Immature natural killer cell (primary cell): ENCODE measurements at regions not wholly inside any gene's neighbourhood (a gene's known extent, or its start where the extent isn't known, plus 50 kb on each side); places are given as distances from the start of the nearest gene placed in this dataset.
"Not testable (repeated sequence)": the region's sequence is repeated elsewhere in the genome, so short reads cannot be mapped to it uniquely, and the experiment has no call there.

Experiments
- DNase-seq, 3 donors: peaks; one replicate each; pipeline ENCODE4 v3.0.0; 2022; ENCODE audit warnings: mixed read lengths in 1 of 3
- H3K27ac Mint-ChIP-seq, 6 donors: one replicate each; pipeline ENCODE4 v1.8.0; 2020; ENCODE audit warnings: mixed read lengths in 6 of 6, mild to moderate bottlenecking in 5 of 6, inconsistent platforms in 4 of 6, moderate library complexity in 3 of 6
- H3K27me3 Mint-ChIP-seq, 3 donors: one replicate each; pipeline ENCODE4 v1.8.0; 2020 to 2021; ENCODE audit warnings: low read depth in 3 of 3, mild to moderate bottlenecking in 3 of 3, mixed read lengths in 3 of 3, moderate library complexity in 3 of 3, inconsistent platforms in 1 of 3
- H3K36me3 Mint-ChIP-seq, 3 donors: one replicate each; pipeline ENCODE4 v1.8.0; 2020; ENCODE audit warnings: mixed read lengths in 3 of 3, inconsistent platforms in 2 of 3, mild to moderate bottlenecking in 2 of 3
- H3K4me1 Mint-ChIP-seq, 2 donors: one replicate each; pipeline ENCODE4 v1.8.0; 2020; ENCODE audit warnings: inconsistent platforms in 2 of 2, mild to moderate bottlenecking in 2 of 2, mixed read lengths in 2 of 2, moderate library complexity in 1 of 2
- H3K4me3 Mint-ChIP-seq, 5 donors: one replicate each; pipeline ENCODE4 v1.8.0; 2020; ENCODE audit warnings: mild to moderate bottlenecking in 5 of 5, mixed read lengths in 5 of 5, inconsistent platforms in 3 of 5, moderate library complexity in 3 of 5
- H3K9me3 Mint-ChIP-seq, 6 donors: one replicate each; pipeline ENCODE4 v1.8.0; 2020; ENCODE audit warnings: mild to moderate bottlenecking in 6 of 6, mixed read lengths in 6 of 6, inconsistent platforms in 4 of 6, moderate library complexity in 3 of 6

- Mint-ChIP-seq H3K4me1 (no peaks in the 10 kb centered on the region), H3K36me3 (no peaks in the 10 kb centered on the region), H3K27me3 (peaks cover 0 to 15% (median 3%) of the 10 kb centered on the region in 3 donors), H3K27ac (no peak overlapping the region), H3K4me3 (no peak overlapping the region), H3K9me3 (peaks cover 0 to 4% (median 0%) of the 10 kb centered on the region in 6 donors)
- no peak for DNase-seq
Observed at GRCh38 chr9:71514344-71514975, 253.9 kb downstream of the CEMIP2 start.

- DNase-seq, result no peak
- H3K36me3 Mint-ChIP-seq, result no peaks in the 10 kb centered on the region
- H3K4me1 Mint-ChIP-seq, result no peaks in the 10 kb centered on the region
- peaks cover 0 to 2% (median 0%) of the 10 kb centered on the region in 3 donors for H3K27me3 Mint-ChIP-seq
- no peak overlapping the region for H3K4me3 Mint-ChIP-seq
- no peak overlapping the region for H3K27ac Mint-ChIP-seq
- H3K9me3 Mint-ChIP-seq, result no peaks in the 10 kb centered on the region
Observed at GRCh38 chr9:71509054-71509453, 259.3 kb downstream of the CEMIP2 start.

GRCh38 chr9:71508141-71508540 lies 260.2 kb downstream of the CEMIP2 start:
- not testable (repeated sequence) for DNase-seq, H3K9me3 Mint-ChIP-seq, H3K36me3 Mint-ChIP-seq, H3K4me3 Mint-ChIP-seq, H3K27ac Mint-ChIP-seq, H3K27me3 Mint-ChIP-seq, H3K4me1 Mint-ChIP-seq

- Mint-ChIP-seq H3K9me3 (no peaks in the 10 kb centered on the region), H3K36me3 (no peaks in the 10 kb centered on the region), H3K27ac (no peak overlapping the region), H3K4me1 (no peaks in the 10 kb centered on the region), H3K4me3 (no peak overlapping the region), H3K27me3 (peaks cover 0 to 5% (median under 1%) of the 10 kb centered on the region in 3 donors)
- DNase-seq, result no peak
Observed at GRCh38 chr9:71506821-71507220, 261.5 kb downstream of the CEMIP2 start.

GRCh38 chr9:71504636-71505035 lies 263.7 kb downstream of the CEMIP2 start:
- Mint-ChIP-seq H3K27me3 (peaks cover 0 to 6% (median 4%) of the 10 kb centered on the region in 3 donors), H3K4me3 (no peak overlapping the region), H3K36me3 (no peaks in the 10 kb centered on the region), H3K9me3 (no peaks in the 10 kb centered on the region), H3K4me1 (no peaks in the 10 kb centered on the region), H3K27ac (no peak overlapping the region)
- no peak for DNase-seq

GRCh38 chr9:71498691-71499090 lies 269.6 kb downstream of the CEMIP2 start:
- DNase-seq, result no peak
- H3K36me3 Mint-ChIP-seq, result no peaks in the 10 kb centered on the region
- no peak overlapping the region for H3K4me3 Mint-ChIP-seq
- H3K27me3 Mint-ChIP-seq, result peaks cover 4 to 7% (median 6%) of the 10 kb centered on the region in 3 donors
- H3K27ac Mint-ChIP-seq, result no peak overlapping the region
- peaks cover 0 to 6% (median 4%) of the 10 kb centered on the region in 6 donors for H3K9me3 Mint-ChIP-seq
- no peaks in the 10 kb centered on the region for H3K4me1 Mint-ChIP-seq

GRCh38 chr9:71490810-71491209 lies 277.5 kb downstream of the CEMIP2 start:
- H3K27ac Mint-ChIP-seq, result no peak overlapping the region
- H3K27me3 Mint-ChIP-seq, result peaks cover 1 to 10% (median 3%) of the 10 kb centered on the region in 3 donors
- no peak for DNase-seq
- H3K9me3 Mint-ChIP-seq, result peaks cover 0 to 6% (median 0%) of the 10 kb centered on the region in 6 donors
- no peaks in the 10 kb centered on the region for H3K36me3 Mint-ChIP-seq
- no peak overlapping the region for H3K4me3 Mint-ChIP-seq
- H3K4me1 Mint-ChIP-seq, result no peaks in the 10 kb centered on the region

GRCh38 chr9:71487061-71487460 lies 281.3 kb downstream of the CEMIP2 start:
- Mint-ChIP-seq H3K4me3 (no peak overlapping the region), H3K9me3 (peaks cover 0 to 2% (median 0%) of the 10 kb centered on the region in 6 donors), H3K36me3 (no peaks in the 10 kb centered on the region), H3K4me1 (no peaks in the 10 kb centered on the region), H3K27ac (no peak overlapping the region), H3K27me3 (peaks cover 0 to 15% (median 0%) of the 10 kb centered on the region in 3 donors)
- DNase-seq, result no peak

GRCh38 chr9:71485326-71485725 lies 283.0 kb downstream of the CEMIP2 start:
- no peak for DNase-seq
- H3K27ac Mint-ChIP-seq, result no peak overlapping the region
- no peak overlapping the region for H3K4me3 Mint-ChIP-seq
- no peaks in the 10 kb centered on the region for H3K4me1 Mint-ChIP-seq
- H3K36me3 Mint-ChIP-seq, result no peaks in the 10 kb centered on the region
- peaks cover 0 to 15% (median 0%) of the 10 kb centered on the region in 3 donors for H3K27me3 Mint-ChIP-seq
- peaks cover 0 to 2% (median 0%) of the 10 kb centered on the region in 6 donors for H3K9me3 Mint-ChIP-seq

- H3K27me3 Mint-ChIP-seq, result peaks cover 0 to 15% (median 0%) of the 10 kb centered on the region in 3 donors
- H3K4me3 Mint-ChIP-seq, result no peak overlapping the region
- H3K36me3 Mint-ChIP-seq, result no peaks in the 10 kb centered on the region
- H3K27ac Mint-ChIP-seq, result no peak overlapping the region
- H3K4me1 Mint-ChIP-seq, result no peaks in the 10 kb centered on the region
- DNase-seq, result no peak
- peaks cover 0 to 2% (median 0%) of the 10 kb centered on the region in 6 donors for H3K9me3 Mint-ChIP-seq
Observed at GRCh38 chr9:71483436-71483835, 284.9 kb downstream of the CEMIP2 start.

- Mint-ChIP-seq H3K27ac (no peak overlapping the region), H3K9me3 (no peaks in the 10 kb centered on the region), H3K36me3 (no peaks in the 10 kb centered on the region), H3K4me1 (no peaks in the 10 kb centered on the region), H3K27me3 (peaks cover 2 to 4% (median 2%) of the 10 kb centered on the region in 3 donors), H3K4me3 (no peak overlapping the region)
- no peak for DNase-seq
Observed at GRCh38 chr9:71479621-71480020, 288.7 kb downstream of the CEMIP2 start.

- DNase-seq, result no peak
- Mint-ChIP-seq H3K36me3 (no peaks in the 10 kb centered on the region), H3K9me3 (peaks cover 0 to 6% (median 0%) of the 10 kb centered on the region in 6 donors), H3K27me3 (peaks cover 2 to 7% (median 4%) of the 10 kb centered on the region in 3 donors), H3K27ac (no peak overlapping the region), H3K4me3 (no peak overlapping the region), H3K4me1 (no peaks in the 10 kb centered on the region)
Observed at GRCh38 chr9:71472400-71472799, 295.9 kb downstream of the CEMIP2 start.

- peaks cover 0 to 5% (median 4%) of the 10 kb centered on the region in 3 donors for H3K27me3 Mint-ChIP-seq
Observed at GRCh38 chr9:71465392-71465791, 302.9 kb downstream of the CEMIP2 start.

GRCh38 chr9:71459082-71459481 lies 309.2 kb downstream of the CEMIP2 start:
- H3K4me1 Mint-ChIP-seq, result no peaks in the 10 kb centered on the region
- H3K9me3 Mint-ChIP-seq, result peaks cover 0 to 7% (median 0%) of the 10 kb centered on the region in 6 donors
- H3K27ac Mint-ChIP-seq, result no peak overlapping the region
- H3K36me3 Mint-ChIP-seq, result no peaks in the 10 kb centered on the region
- peaks cover 0 to 7% (median 3%) of the 10 kb centered on the region in 3 donors for H3K27me3 Mint-ChIP-seq
- H3K4me3 Mint-ChIP-seq, result no peak overlapping the region
- no peak for DNase-seq

More at GRCh38 chr9:71465392-71465791, 302.9 kb downstream of the CEMIP2 start:
- no peak for DNase-seq
- no peaks in the 10 kb centered on the region for H3K36me3 Mint-ChIP-seq
- H3K9me3 Mint-ChIP-seq, result peaks cover 0 to 7% (median 0%) of the 10 kb centered on the region in 6 donors
- H3K27ac Mint-ChIP-seq, result no peak overlapping the region
- H3K4me3 Mint-ChIP-seq, result no peak overlapping the region
- no peaks in the 10 kb centered on the region for H3K4me1 Mint-ChIP-seq
